ENCODE measurements at regions not wholly inside any gene's neighbourhood (a gene's known extent, or its start where the extent isn't known, plus 50 kb on each side); places are given as distances from the start of the nearest gene placed in this dataset.

GRCh38 chr14:81837304-81837703 lies 303.7 kb upstream of the SEL1L start:
- DNase-seq (ENCODE audit: low read depth) = no peak

GRCh38 chr14:81839056-81839455 lies 305.4 kb upstream of the SEL1L start:
- no peak for DNase-seq (ENCODE audit: low read depth)

- DNase-seq (ENCODE audit: low read depth) = no peak
These were observed 307.7 kb upstream of the SEL1L start for GRCh38 chr14:81841346-81841745.

GRCh38 chr14:81849714-81850113 lies 316.1 kb upstream of the SEL1L start:
- no peak for DNase-seq (ENCODE audit: low read depth)

- DNase-seq (ENCODE audit: low read depth) = no peak
These were observed 321.4 kb upstream of the SEL1L start for GRCh38 chr14:81855007-81855406.

GRCh38 chr14:81859046-81859445 lies 325.4 kb upstream of the SEL1L start:
- DNase-seq (ENCODE audit: low read depth) = no peak

GRCh38 chr14:81868172-81868571 lies 334.5 kb upstream of the SEL1L start:
- DNase-seq (ENCODE audit: low read depth) = no peak

GRCh38 chr14:81871706-81872105 lies 338.1 kb upstream of the SEL1L start:
- DNase-seq (ENCODE audit: low read depth) = no peak

- no peak for DNase-seq (ENCODE audit: low read depth)
These were observed 350.7 kb upstream of the SEL1L start for GRCh38 chr14:81884382-81884781.

- DNase-seq (ENCODE audit: low read depth) = no peak
These were observed 352.9 kb upstream of the SEL1L start for GRCh38 chr14:81886588-81886987.

- no peak for DNase-seq (ENCODE audit: low read depth)
These were observed 355.9 kb upstream of the SEL1L start for GRCh38 chr14:81889529-81889928.

- DNase-seq (ENCODE audit: low read depth) = no peak
These were observed 356.4 kb upstream of the SEL1L start for GRCh38 chr14:81890020-81890419.

- DNase-seq (ENCODE audit: low read depth) = no peak
These were observed 369.8 kb upstream of the SEL1L start for GRCh38 chr14:81903477-81903876.

- no peak for DNase-seq (ENCODE audit: low read depth)
These were observed 393.4 kb upstream of the SEL1L start for GRCh38 chr14:81927070-81927469.

- DNase-seq (ENCODE audit: low read depth) = no peak
These were observed 398.2 kb upstream of the SEL1L start for GRCh38 chr14:81931828-81932227.

- DNase-seq (ENCODE audit: low read depth) = no peak
These were observed 402.7 kb upstream of the SEL1L start for GRCh38 chr14:81936348-81936747.

GRCh38 chr14:81936902-81937301 lies 403.2 kb upstream of the SEL1L start:
- DNase-seq (ENCODE audit: low read depth) = no peak

- no peak for DNase-seq (ENCODE audit: low read depth)
These were observed 404.7 kb upstream of the SEL1L start for GRCh38 chr14:81938341-81938740.

- no peak for DNase-seq (ENCODE audit: low read depth)
These were observed 407.0 kb upstream of the SEL1L start for GRCh38 chr14:81940651-81941050.

GRCh38 chr14:81942071-81942470 lies 408.4 kb upstream of the SEL1L start:
- DNase-seq (ENCODE audit: low read depth) = no peak

GRCh38 chr14:81946375-81946774 lies 412.7 kb upstream of the SEL1L start:
- DNase-seq (ENCODE audit: low read depth) = no peak

GRCh38 chr14:81946834-81947798 lies 413.5 kb upstream of the SEL1L start:
- no peak for DNase-seq (ENCODE audit: low read depth)

- DNase-seq (ENCODE audit: low read depth) = no peak
These were observed 419.3 kb upstream of the SEL1L start for GRCh38 chr14:81952917-81953316.

GRCh38 chr14:81953419-81953818 lies 419.8 kb upstream of the SEL1L start:
- no peak for DNase-seq (ENCODE audit: low read depth)
